ENCODE measurements at regions not wholly inside any gene's neighbourhood (a gene's known extent, or its start where the extent isn't known, plus 50 kb on each side); places are given as distances from the start of the nearest gene placed in this dataset.

- no peak overlapping the region for H2AFZ ChIP-seq (ENCODE audit: low read length)
- H3K27ac ChIP-seq (ENCODE audit: low read depth, low read length, poor library complexity, severe bottlenecking) = no peak overlapping the region
- no peak overlapping the region for H3K4me3 ChIP-seq (ENCODE audit: low read depth, low read length, poor library complexity, severe bottlenecking)
Measured at GRCh38 chr13:50643060-50643459, 200.4 kb downstream of the DLEU7 start.

DNA sequence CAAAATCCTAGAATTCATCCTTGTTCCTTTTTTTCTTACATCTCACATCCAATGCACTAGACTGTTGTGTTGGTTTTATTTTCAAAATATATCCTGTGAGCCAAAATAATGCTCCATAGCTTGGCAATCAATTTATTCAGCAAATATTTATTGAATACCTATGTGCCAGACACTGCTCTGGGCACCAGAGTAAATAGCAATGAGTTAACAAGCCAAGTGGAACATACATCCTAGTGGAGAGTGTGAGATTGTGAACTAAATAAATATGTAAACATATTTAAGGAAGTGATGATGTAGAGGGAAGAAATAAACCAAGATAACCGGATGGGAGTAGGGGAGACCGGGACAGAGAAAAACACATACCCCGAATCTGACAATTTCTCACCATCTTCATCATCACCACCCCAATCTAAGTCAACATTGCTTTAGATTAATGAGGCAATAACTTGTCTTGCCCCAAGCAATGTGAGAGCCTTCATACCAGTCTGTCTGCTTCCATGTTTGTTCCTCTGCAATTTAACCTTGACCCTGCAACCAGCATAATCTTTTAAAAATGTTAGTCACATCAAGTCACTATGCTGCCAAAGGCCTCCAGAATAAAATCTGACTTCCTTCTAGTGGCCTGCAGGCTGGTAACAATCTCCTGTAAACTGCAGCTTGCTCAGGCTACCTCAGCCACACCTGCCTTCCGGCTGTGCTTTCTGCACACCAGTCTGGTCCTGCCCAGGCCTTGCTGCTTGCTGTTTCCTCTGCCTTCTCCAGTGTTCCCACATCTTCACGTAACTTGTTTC lies 199.2 kb downstream of the DLEU7 start:
- H3K4me2 ChIP-seq (ENCODE audit: low read length) = no peak overlapping the region
- TF ChIP-seq EZH2 (IDR thresholded peaks at IDR 0.05; ENCODE audit: borderline replicate concordance, low read length) (no peak), CTCF (IDR thresholded peaks at IDR 0.05; ENCODE audit: low read length) (no peak)

More at GRCh38 chr13:50643060-50643459, 200.4 kb downstream of the DLEU7 start:
- Histone ChIP-seq H3K36me3 (ENCODE audit: insufficient read depth, low read length) (no peaks in the 10 kb centered on the region), H3K4me2 (ENCODE audit: low read length) (no peak overlapping the region), H3K27me3 (ENCODE audit: insufficient read depth, low read length) (no peaks in the 10 kb centered on the region), H3K79me2 (ENCODE audit: insufficient read depth, low read length) (no peaks in the 10 kb centered on the region), H3K9me2 (ENCODE audit: low read depth, low read length) (no peaks in the 10 kb centered on the region), H3K4me1 (ENCODE audit: insufficient read depth, low read length, severe bottlenecking) (no peaks in the 10 kb centered on the region), H3F3A (ENCODE audit: insufficient read depth, low read length) (no peaks in the 10 kb centered on the region), H3K9ac (ENCODE audit: low read length) (no peak overlapping the region), H3K9me3 (ENCODE audit: low read length) (0 out of 2 replicates have a peak, but pooled peaks cover 10% of the 10 kb centered on the region), H4K20me1 (ENCODE audit: insufficient read depth, low read length) (no peaks in the 10 kb centered on the region)
- TF ChIP-seq CTCF (IDR thresholded peaks at IDR 0.05; ENCODE audit: low read length) = no peak
- no peak for TF ChIP-seq EZH2 (IDR thresholded peaks at IDR 0.05; ENCODE audit: borderline replicate concordance, low read length)

GRCh38 chr13:50645092-50645491 lies 198.4 kb downstream of the DLEU7 start:
- no peak overlapping the region for H3K4me2 ChIP-seq (ENCODE audit: low read length)

More for the DNA sequence above, 199.2 kb downstream of the DLEU7 start:
- Histone ChIP-seq H3K27ac (ENCODE audit: low read depth, low read length, poor library complexity, severe bottlenecking) (no peak overlapping the region), H3K9me3 (ENCODE audit: low read length) (0 out of 2 replicates have a peak, but pooled peaks cover 10% of the 10 kb centered on the region), H3F3A (ENCODE audit: insufficient read depth, low read length) (no peaks in the 10 kb centered on the region), H4K20me1 (ENCODE audit: insufficient read depth, low read length) (no peaks in the 10 kb centered on the region), H3K79me2 (ENCODE audit: insufficient read depth, low read length) (no peaks in the 10 kb centered on the region), H3K9me2 (ENCODE audit: low read depth, low read length) (no peaks in the 10 kb centered on the region), H3K4me3 (ENCODE audit: low read depth, low read length, poor library complexity, severe bottlenecking) (no peak overlapping the region), H3K9ac (ENCODE audit: low read length) (no peak overlapping the region), H3K4me1 (ENCODE audit: insufficient read depth, low read length, severe bottlenecking) (no peaks in the 10 kb centered on the region), H2AFZ (ENCODE audit: low read length) (no peak overlapping the region), H3K36me3 (ENCODE audit: insufficient read depth, low read length) (no peaks in the 10 kb centered on the region), H3K27me3 (ENCODE audit: insufficient read depth, low read length) (no peaks in the 10 kb centered on the region)

More at GRCh38 chr13:50645092-50645491, 198.4 kb downstream of the DLEU7 start:
- H3F3A ChIP-seq (ENCODE audit: insufficient read depth, low read length) = no peaks in the 10 kb centered on the region
- H3K9ac ChIP-seq (ENCODE audit: low read length) = no peak overlapping the region
- TF ChIP-seq CTCF (IDR thresholded peaks at IDR 0.05; ENCODE audit: low read length) (no peak), EZH2 (IDR thresholded peaks at IDR 0.05; ENCODE audit: borderline replicate concordance, low read length) (no peak)
- 0 out of 2 replicates have a peak, but pooled peaks cover 10% of the 10 kb centered on the region for H3K9me3 ChIP-seq (ENCODE audit: low read length)
- H4K20me1 ChIP-seq (ENCODE audit: insufficient read depth, low read length) = no peaks in the 10 kb centered on the region
- no peak overlapping the region for H3K27ac ChIP-seq (ENCODE audit: low read depth, low read length, poor library complexity, severe bottlenecking)
- H3K4me3 ChIP-seq (ENCODE audit: low read depth, low read length, poor library complexity, severe bottlenecking) = no peak overlapping the region
- H3K79me2 ChIP-seq (ENCODE audit: insufficient read depth, low read length) = no peaks in the 10 kb centered on the region
- H3K9me2 ChIP-seq (ENCODE audit: low read depth, low read length) = no peaks in the 10 kb centered on the region
- H3K27me3 ChIP-seq (ENCODE audit: insufficient read depth, low read length) = no peaks in the 10 kb centered on the region
- H3K4me1 ChIP-seq (ENCODE audit: insufficient read depth, low read length, severe bottlenecking) = peaks cover 7% of the 10 kb centered on the region
- no peak overlapping the region for H2AFZ ChIP-seq (ENCODE audit: low read length)
- H3K36me3 ChIP-seq (ENCODE audit: insufficient read depth, low read length) = no peaks in the 10 kb centered on the region

All from OCI-LY1 (cell line).